HG03571 (cell line): ENCODE measurements at regions not wholly inside any gene's neighbourhood (a gene's known extent, or its start where the extent isn't known, plus 50 kb on each side); places are given as distances from the start of the nearest gene placed in this dataset.
"Not testable (repeated sequence)": the region's sequence is repeated elsewhere in the genome, so short reads cannot be mapped to it uniquely, and the experiment has no call there.

ENCODE experiments used
- ATAC-seq: cut with Tn5 transposase; IDR thresholded peaks from one replicate; pipeline ENCODE4 v1.9.1; 2021; ENCODE audit not compliant: unreplicated experiment

DNA sequence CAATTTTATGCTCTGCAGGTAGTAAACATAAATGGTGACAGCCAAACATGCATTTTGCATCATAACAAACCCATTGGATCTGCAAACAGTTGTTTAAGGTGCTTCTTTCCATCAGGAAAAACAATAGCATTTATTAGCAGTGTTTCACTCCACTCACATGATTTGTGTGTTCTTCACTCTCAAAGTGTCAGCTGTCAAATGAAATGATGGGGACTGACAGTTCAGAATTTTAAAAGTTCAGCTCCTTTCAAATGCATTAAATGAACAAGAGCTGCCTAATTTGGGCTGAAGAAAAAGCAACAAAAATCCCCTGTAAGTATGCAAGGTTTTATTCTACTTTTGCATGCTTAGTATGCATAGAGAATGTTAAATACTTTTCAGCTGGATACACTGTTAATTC lies 145.2 kb upstream of the CDIN1 start:
- no peak for ATAC-seq

- ATAC-seq, result no peak
Measured at GRCh38 chr15:36438499-36438898, 140.9 kb upstream of the CDIN1 start.

GRCh38 chr15:36447373-36447772 lies 132.1 kb upstream of the CDIN1 start:
- ATAC-seq, result no peak

DNA sequence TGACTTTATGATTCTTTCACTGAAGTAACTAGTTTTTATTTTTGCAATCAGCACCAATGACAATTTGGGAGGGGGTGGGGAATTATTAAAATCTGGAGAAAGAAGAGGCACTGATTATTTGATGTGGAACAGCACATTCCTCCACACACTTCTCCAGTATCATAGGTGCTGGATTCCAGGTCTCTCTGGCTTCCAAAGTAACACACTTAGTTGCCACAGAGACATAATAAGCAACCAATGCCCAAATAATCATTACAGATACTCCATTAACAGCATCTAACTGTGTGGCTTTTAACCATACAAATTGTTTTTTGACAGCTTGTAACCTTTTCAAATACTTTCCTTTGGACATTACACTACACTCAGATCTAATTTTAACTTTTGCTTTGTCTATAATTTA lies 131.0 kb upstream of the CDIN1 start:
- no peak for ATAC-seq

DNA sequence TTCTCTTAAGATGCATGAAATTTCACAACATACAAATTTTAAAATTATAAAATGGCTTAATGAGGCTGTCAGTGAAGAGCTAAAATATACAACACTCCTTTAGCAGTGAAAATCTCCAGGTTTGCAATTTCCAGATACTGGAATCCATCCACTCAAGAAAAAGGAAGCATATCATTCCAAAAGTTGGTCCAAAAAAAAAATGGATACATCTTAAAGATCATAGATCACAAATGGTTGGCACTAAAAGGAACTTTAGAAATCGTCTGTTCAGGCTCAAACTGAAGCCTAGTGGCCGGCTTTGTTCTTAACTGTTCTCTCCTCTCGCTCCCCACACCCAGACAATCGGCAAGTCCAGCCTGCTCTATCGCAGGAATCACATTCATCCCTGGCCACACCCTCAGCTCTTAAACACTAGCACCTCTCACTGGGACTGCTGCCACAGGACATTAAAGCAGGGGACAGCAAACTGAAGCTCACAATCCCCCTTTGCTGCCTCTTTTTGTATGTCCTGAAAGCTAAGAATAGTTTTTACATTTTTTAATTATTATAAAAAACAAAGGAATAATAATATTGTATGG lies 130.3 kb upstream of the CDIN1 start:
- ATAC-seq, result no peak

DNA sequence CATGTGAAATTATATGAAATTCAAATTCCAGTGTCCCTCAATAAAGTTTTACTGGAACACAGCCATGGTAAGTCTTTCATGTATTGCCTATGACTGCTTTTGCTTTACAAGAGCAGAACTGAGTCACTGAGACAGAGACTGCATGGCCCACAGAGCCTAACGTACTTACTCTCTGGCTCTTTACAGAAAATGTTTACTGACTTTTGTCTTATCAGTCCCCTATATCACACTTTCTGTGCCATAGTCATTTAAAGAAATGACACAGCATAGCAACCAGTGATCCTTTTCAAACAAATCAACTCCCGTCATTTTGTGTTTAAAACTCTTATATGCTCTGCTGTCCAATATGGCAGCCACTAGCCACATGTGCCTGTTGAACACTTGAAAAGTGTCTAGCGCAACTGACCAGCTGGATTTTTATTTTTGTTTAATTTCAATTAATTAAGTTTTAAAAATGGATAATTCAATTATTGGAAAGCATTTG lies 129.7 kb upstream of the CDIN1 start:
- no peak for ATAC-seq

- ATAC-seq, result not testable (repeated sequence)
Measured at GRCh38 chr15:36454244-36454643, 125.2 kb upstream of the CDIN1 start.

GRCh38 chr15:36458411-36458810 lies 121.0 kb upstream of the CDIN1 start:
- no peak for ATAC-seq

- no peak for ATAC-seq
Measured at GRCh38 chr15:36465304-36465703, 114.1 kb upstream of the CDIN1 start.

DNA sequence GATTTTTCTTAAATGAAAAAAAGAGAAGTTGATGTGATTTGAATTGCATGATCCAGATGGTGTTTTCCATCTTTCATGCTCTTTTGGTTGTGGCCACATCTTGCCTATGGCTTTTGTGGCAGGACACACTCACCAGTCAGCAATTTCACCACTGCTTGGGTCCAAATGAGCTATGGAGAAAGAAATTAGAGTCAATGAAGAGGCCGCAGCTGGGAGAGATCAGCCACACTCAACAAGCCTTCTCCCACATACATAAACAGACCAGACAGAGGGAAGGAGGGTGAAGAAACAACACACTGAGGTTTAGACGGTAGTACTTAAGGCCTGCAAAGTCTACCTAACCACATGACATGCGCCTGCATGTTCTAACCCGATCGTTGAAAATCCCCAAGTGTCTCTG lies 110.7 kb upstream of the CDIN1 start:
- ATAC-seq, result no peak

DNA sequence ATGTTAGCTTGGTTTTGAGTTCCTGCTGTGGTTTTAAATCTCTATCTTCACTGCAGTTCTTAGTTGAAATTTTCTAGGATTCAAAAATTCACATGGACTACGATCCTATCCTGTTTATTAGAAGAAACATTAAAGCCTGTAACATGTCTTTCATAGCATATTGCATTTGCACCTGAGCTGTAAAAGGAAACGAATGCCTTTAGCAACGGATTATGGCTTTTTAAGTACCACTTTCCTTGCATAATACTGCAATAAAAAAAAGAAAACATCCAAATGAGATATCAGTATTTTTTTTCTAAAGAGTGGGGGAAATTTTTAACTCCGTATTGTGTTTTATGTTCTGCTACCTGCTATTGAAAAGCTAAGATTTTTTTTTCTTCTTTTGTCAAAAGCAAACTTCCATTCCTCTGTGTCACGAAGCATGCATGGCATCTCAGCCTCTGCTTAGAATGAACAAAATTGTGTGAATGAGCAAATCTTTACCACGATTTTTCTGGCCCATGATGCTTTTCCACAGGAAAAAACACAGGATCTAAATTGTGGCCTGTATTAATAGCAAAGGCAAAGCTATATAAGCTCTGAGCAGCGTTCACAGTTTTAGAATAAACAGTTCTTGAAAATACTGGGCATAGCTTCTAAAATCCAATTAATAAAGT lies 110.0 kb upstream of the CDIN1 start:
- ATAC-seq, result no peak

GRCh38 chr15:36472672-36473071 lies 106.8 kb upstream of the CDIN1 start:
- ATAC-seq, result no peak

DNA sequence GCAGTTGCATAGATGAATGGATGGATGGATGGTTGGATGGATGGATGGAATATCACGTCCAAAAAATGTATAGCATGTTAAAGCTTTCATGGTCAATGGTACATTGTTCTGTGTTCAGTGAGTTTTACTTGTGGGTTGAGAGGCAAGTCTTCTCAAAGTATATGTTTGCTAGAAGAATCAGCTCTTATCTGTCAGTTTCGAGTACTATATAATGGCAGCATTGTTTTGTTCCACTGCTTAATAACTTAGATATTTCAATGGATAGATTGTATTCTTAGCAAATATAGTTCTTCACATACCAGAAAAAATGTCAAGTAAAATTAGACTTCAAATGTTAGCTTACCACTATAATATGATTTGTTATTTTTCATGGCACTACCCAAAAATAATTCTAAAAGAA lies 100.9 kb upstream of the CDIN1 start:
- no peak for ATAC-seq

- no peak for ATAC-seq
Measured at GRCh38 chr15:36479200-36479896, 100.1 kb upstream of the CDIN1 start.

DNA sequence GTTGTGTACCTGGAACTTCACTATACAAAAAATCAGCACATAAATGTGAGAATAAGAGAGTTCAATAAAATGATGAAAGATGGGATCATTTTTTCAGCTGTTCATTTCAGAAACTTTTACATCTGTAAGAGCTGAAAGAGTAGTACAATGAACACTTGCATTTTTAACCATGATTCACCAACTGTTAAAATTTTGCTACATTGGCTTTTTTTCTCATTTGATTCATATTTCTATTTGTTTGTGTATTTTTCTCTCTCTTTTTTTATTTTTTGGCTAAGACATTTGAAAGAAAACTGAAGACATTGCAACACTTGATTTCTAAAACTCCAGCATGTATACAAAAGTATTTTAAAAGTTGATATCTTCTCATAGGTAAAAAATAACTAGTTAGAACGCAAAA lies 98.3 kb upstream of the CDIN1 start:
- no peak for ATAC-seq

DNA sequence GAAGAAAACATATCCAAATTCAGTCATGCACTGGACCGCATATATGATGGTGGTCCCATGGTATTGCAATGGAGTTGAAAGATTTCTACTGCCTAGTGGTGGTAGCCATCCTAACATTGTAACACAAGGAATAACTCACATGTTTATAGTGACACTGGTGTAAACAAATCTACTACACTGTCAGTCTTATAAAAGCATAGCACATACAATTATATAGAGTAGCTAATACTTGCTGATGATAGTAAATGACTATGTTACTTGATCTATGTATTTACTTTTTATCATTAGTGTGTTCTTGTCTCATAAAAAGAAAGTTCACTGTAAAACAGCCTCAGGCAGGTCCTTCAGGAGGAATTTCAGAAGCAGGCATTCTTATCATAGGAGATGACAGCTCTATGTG lies 96.0 kb upstream of the CDIN1 start:
- no peak for ATAC-seq

DNA sequence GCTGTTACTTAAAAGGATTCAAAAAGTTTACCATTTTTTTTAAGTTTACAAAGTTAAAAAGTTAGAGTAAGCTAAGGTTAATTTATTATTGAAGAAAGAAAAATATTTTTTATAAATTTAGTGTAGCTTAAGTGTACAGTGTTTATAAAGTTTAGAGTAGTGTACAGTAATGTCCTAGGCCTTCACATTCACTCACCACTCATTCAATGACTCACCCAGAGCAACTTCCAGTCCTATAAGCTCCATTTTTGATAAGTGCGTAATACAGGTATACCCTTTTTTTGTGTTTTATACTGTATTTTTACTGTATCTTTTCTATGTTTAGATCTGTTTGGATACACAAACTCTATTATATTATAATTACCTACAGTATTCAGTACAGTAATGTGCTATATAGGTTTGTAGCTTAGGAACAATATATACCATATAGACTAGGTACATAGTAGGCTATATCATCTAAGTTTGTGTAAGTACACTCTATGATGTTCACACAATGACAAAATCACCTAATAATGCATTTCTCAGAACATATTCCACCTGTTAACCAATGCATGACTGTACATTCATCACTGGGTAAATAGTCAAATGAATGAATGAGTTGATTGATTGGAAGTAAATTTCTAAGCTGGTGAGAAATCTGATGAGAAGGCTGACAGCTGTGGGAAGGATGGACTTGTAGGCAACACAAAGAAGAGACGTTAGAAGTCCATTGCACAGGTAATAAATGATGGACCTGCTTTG lies 95.2 kb upstream of the CDIN1 start:
- no peak for ATAC-seq

- no peak for ATAC-seq
Measured at GRCh38 chr15:36491912-36492311, 87.5 kb upstream of the CDIN1 start.

DNA sequence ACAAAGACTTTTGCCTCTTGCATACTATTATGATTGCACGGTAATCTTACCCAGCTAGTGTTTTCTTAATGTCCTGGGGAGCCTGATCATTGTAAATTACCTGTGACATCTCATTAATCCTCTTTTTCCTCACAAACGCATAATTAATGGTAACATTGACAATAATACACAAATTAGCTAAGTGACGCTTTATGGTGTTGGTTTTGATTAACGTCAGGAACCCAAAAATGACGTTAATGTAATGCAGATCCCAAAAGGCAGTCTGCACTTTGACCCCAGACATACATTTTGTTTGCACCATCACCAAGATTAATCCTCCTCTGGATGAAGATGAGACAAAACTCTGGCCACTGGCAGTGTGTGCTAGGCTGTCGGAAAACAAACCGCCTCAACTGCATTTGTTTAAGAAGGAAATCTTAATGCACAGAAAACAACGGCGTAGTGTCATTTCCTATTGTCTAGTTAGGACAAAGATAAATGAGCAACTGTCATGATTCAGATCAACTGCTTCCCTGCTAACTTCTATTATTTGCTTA lies 83.9 kb upstream of the CDIN1 start:
- no peak for ATAC-seq

DNA sequence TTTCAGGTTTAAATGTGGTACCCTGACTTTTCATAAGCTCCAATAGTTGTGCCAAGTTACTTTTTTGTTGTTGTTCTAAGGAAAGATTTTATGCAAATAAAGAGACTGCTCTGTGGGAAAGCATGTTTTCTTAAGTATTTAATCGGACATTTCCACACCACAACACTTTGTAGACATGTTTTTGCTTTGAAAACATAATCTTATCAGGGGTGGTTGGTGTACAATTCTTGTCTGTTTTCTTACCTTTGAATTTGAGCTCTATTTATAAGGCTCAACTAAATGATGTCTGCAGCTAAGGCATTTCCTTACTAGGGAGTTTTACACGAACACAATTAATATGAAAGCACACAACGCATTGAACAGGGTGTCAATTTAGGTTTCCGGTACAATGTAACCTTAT lies 81.5 kb upstream of the CDIN1 start:
- ATAC-seq, result no peak

DNA sequence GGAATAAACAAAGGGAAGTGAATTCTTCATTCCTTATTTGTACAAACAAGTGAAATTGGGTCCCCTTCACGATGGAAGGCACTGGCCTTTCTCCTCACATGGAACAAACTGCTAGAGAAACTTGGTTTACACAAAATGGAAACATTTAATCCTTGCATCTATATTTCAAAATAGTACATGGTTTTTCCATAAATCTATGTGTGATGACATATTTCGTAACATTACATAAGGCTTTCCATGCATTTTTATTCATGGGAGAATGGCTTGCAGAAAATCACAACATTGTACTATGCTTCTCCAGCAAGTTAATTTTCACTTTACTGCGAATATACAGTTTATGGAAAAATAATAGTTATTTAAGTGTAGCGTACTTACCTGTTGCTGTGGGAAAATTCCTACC lies 81.0 kb upstream of the CDIN1 start:
- ATAC-seq, result no peak
